ENCODE measurements at regions not wholly inside any gene's neighbourhood (a gene's known extent, or its start where the extent isn't known, plus 50 kb on each side); places are given as distances from the start of the nearest gene placed in this dataset.

DNA sequence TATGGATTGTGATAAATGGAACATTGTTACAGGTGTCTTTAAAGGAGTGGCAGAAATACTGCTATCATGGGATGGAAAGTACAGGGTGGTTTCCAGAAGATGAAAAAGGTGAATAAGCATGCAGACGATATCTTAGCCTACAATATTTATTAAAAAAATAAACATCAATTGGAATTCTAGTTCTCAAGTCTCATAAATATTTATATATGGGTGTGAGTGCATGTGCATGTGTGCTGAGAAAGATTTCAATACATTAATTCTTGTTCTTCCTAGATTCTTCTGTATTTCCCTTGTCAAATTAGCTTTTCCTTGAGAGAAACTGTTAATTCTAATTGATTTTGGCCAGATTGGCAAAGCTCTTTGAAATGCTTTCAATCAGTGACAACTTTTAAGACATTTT lies 618.2 kb downstream of the METTL15 start:
- no CpG with 5 or more reads among the region's 1 CpG for WGBS (ENCODE audit: insufficient coverage)
- ChIA-PET POLR2A (no interaction called here), CTCF (no interaction called here)

DNA sequence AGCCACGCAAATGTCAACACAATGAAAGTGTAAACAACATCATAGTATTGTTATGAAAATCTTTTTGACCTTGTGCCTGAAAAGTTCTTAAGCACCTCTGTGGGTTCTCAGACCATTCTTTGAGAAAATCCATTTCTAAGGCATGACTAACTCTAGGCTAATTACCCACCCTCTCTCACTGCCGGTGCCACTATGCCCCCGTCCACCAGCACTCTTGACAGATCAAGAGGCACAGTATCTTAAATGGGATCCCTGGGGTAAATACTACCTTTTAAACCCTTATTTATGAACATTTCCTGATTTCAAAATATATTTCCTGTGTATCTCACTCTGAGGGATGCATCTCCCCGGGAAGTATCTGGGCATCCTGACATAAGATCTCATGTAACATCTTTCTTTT lies 607.5 kb downstream of the METTL15 start:
- intact Hi-C loops (cut with micrococcal nuclease), result no loop called here
- WGBS (ENCODE audit: insufficient coverage), result 86% methylated on average over 1 of the region's 4 CpGs
- Histone ChIP-seq H3K9ac (ENCODE audit: low read length) (no peak overlapping the region), H3K4me3 (ENCODE audit: control extremely low read depth in 1 of 5, extremely low read depth in 1 of 5, insufficient read depth in 1 of 5, low read depth in 2 of 5, low read length in 4 of 5) (no peak overlapping the region), H3K36me3 (replicated peaks in 1 of 2; ENCODE audit: control extremely low read depth in 1 of 2, control insufficient read depth in 1 of 2, extremely low read depth in 1 of 2, insufficient read depth in 2 of 2, low read length in 1 of 2) (no peaks in the 10 kb centered on the region), H4K20me1 (ENCODE audit: control insufficient read depth, insufficient read depth, low read length, poor library complexity, severe bottlenecking) (no peaks in the 10 kb centered on the region), H3K27me3 (replicated peaks in 1 of 4; ENCODE audit: control extremely low read depth in 1 of 4, control insufficient read depth in 3 of 4, insufficient read depth in 4 of 4, low read length in 3 of 4) (no peaks in the 10 kb centered on the region), H3K27ac (ENCODE audit: low read length in 2 of 2) (no peak overlapping the region), H3K79me2 (ENCODE audit: control insufficient read depth, insufficient read depth, low read length) (no peaks in the 10 kb centered on the region), H3K9me3 (ENCODE audit: control extremely low read depth in 1 of 3, control insufficient read depth in 2 of 3, insufficient read depth in 1 of 3, low read length in 2 of 3) (no peaks in the 10 kb centered on the region), H2AFZ (ENCODE audit: insufficient read depth, low read depth, low read length, poor library complexity, severe bottlenecking) (no peak overlapping the region), H3K4me2 (replicated peaks; ENCODE audit: low read depth, low read length, poor library complexity, severe bottlenecking) (no peak overlapping the region), H3K4me1 (ENCODE audit: control insufficient read depth in 2 of 2, insufficient read depth in 2 of 2, low read length in 2 of 2) (no peaks in the 10 kb centered on the region)
- Mint-ChIP-seq H3K4me3 (no peak overlapping the region), H3K4me1 (no peaks in the 10 kb centered on the region), H3K9me3 (ENCODE audit: insufficient read depth) (no peaks in the 10 kb centered on the region), H3K27me3 (no peaks in the 10 kb centered on the region), H3K27ac (no peak overlapping the region)
- ATAC-seq (ENCODE audit: low read depth) (no peak), DNase-seq (no peak)
- CTCF ChIA-PET, result no interaction called here
- POLR2A ChIA-PET, result no interaction called here
- TF ChIP-seq, protein P1, sequence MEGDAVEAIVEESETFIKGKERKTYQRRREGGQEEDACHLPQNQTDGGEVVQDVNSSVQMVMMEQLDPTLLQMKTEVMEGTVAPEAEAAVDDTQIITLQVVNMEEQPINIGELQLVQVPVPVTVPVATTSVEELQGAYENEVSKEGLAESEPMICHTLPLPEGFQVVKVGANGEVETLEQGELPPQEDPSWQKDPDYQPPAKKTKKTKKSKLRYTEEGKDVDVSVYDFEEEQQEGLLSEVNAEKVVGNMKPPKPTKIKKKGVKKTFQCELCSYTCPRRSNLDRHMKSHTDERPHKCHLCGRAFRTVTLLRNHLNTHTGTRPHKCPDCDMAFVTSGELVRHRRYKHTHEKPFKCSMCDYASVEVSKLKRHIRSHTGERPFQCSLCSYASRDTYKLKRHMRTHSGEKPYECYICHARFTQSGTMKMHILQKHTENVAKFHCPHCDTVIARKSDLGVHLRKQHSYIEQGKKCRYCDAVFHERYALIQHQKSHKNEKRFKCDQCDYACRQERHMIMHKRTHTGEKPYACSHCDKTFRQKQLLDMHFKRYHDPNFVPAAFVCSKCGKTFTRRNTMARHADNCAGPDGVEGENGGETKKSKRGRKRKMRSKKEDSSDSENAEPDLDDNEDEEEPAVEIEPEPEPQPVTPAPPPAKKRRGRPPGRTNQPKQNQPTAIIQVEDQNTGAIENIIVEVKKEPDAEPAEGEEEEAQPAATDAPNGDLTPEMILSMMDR (IDR thresholded peaks at IDR 0.05), result no peak
- TF ChIP-seq EZH2 (IDR thresholded peaks at IDR 0.05; ENCODE audit: borderline replicate concordance, insufficient read depth, low read depth, low read length, poor library complexity, severe bottlenecking), result no peak

More for the DNA sequence above, 618.2 kb downstream of the METTL15 start:
- ATAC-seq (ENCODE audit: low read depth) (no peak), DNase-seq (no peak)
- no peaks in the 10 kb centered on the region for H3K4me1 ChIP-seq (ENCODE audit: control insufficient read depth in 2 of 2, insufficient read depth in 2 of 2, low read length in 2 of 2)
- TF ChIP-seq, protein P1 (IDR thresholded peaks at IDR 0.05), result no peak
- no peak for TF ChIP-seq EZH2 (IDR thresholded peaks at IDR 0.05; ENCODE audit: borderline replicate concordance, insufficient read depth, low read depth, low read length, poor library complexity, severe bottlenecking)
- H3K27ac ChIP-seq (ENCODE audit: low read length in 2 of 2), result no peak overlapping the region
- H3K9me3 ChIP-seq (ENCODE audit: control extremely low read depth in 1 of 3, control insufficient read depth in 2 of 3, insufficient read depth in 1 of 3, low read length in 2 of 3), result peaks cover 0 to 3% (median 0%) of the 10 kb centered on the region in 3 donors
- Mint-ChIP-seq H3K27ac (no peak overlapping the region), H3K4me3 (no peak overlapping the region), H3K27me3 (no peaks in the 10 kb centered on the region), H3K4me1 (no peaks in the 10 kb centered on the region), H3K9me3 (ENCODE audit: insufficient read depth) (peaks cover 4% of the 10 kb centered on the region)
- H3K79me2 ChIP-seq (ENCODE audit: control insufficient read depth, insufficient read depth, low read length), result no peaks in the 10 kb centered on the region
- no peak overlapping the region for H3K9ac ChIP-seq (ENCODE audit: low read length)
- H3K4me3 ChIP-seq (ENCODE audit: control extremely low read depth in 1 of 5, extremely low read depth in 1 of 5, insufficient read depth in 1 of 5, low read depth in 2 of 5, low read length in 4 of 5), result no peak overlapping the region
- no peaks in the 10 kb centered on the region for H3K36me3 ChIP-seq (replicated peaks in 1 of 2; ENCODE audit: control extremely low read depth in 1 of 2, control insufficient read depth in 1 of 2, extremely low read depth in 1 of 2, insufficient read depth in 2 of 2, low read length in 1 of 2)
- no peaks in the 10 kb centered on the region for H3K27me3 ChIP-seq (replicated peaks in 1 of 4; ENCODE audit: control extremely low read depth in 1 of 4, control insufficient read depth in 3 of 4, insufficient read depth in 4 of 4, low read length in 3 of 4)
- H2AFZ ChIP-seq (ENCODE audit: insufficient read depth, low read depth, low read length, poor library complexity, severe bottlenecking), result no peak overlapping the region
- H3K4me2 ChIP-seq (replicated peaks; ENCODE audit: low read depth, low read length, poor library complexity, severe bottlenecking), result no peak overlapping the region
- intact Hi-C loops (cut with micrococcal nuclease), result no loop called here
- no peaks in the 10 kb centered on the region for H4K20me1 ChIP-seq (ENCODE audit: control insufficient read depth, insufficient read depth, low read length, poor library complexity, severe bottlenecking)

All from B cell (primary cell).